ENCODE measurements at regions not wholly inside any gene's neighbourhood (a gene's known extent, or its start where the extent isn't known, plus 50 kb on each side); places are given as distances from the start of the nearest gene placed in this dataset.

GRCh38 chr2:49355611-49356010 lies 201.3 kb upstream of the FSHR start:
- TF ChIP-seq PBX3 (IDR thresholded peaks at IDR 0.05) (no peak), JUND (IDR thresholded peaks at IDR 0.05) (no peak), RXRA (IDR thresholded peaks at IDR 0.05; ENCODE audit: borderline replicate concordance, low read depth) (no peak), RAD21 (IDR thresholded peaks at IDR 0.05; ENCODE audit: low read length) (no peak), USF2 (IDR thresholded peaks at IDR 0.05; ENCODE audit: borderline replicate concordance, low read depth, low read length) (no peak), SMC3 (IDR thresholded peaks at IDR 0.05; ENCODE audit: low read depth, low read length) (no peak), SIN3A (IDR thresholded peaks at IDR 0.05; ENCODE audit: borderline replicate concordance, low read depth, low read length) (no peak), CTCF (IDR thresholded peaks at IDR 0.05) (no peak), REST (IDR thresholded peaks at IDR 0.05; ENCODE audit: low read depth, low read length) (no peak), GABPA (IDR thresholded peaks at IDR 0.05; ENCODE audit: low read depth) (no peak), TCF12 (IDR thresholded peaks at IDR 0.05) (no peak), EP300 (IDR thresholded peaks at IDR 0.05; ENCODE audit: borderline replicate concordance in 1 of 2, low read depth in 1 of 2, low read length in 1 of 2) (no peak)

All from SK-N-SH (cell line).